GM12878 (cell line): ENCODE measurements at regions not wholly inside any gene's neighbourhood (a gene's known extent, or its start where the extent isn't known, plus 50 kb on each side); places are given as distances from the start of the nearest gene placed in this dataset.

Experiments used
- CBX3 ChIP-seq: fragments of 200-600 bp; sonication (generic); IDR thresholded peaks from 2 replicates; pipeline ENCODE4 v1.6.1; 2016; ENCODE audit warnings: low read depth, borderline replicate concordance
- CTCF ChIP-seq, 3 experiments: IDR thresholded peaks in 2 of 3; conservative IDR thresholded peaks in 1 of 3; 2 replicates each; pipeline ENCODE4 v1.5.1; 2011; ENCODE audit warnings: low read depth in 3 of 3, low read length in 3 of 3, mild to moderate bottlenecking in 3 of 3, control low read depth in 2 of 3, moderate library complexity in 2 of 3, inconsistent platforms in 1 of 3, mixed read lengths in 1 of 3; ENCODE audit not compliant: control insufficient read depth in 2 of 3, insufficient read depth in 1 of 3; ENCODE audit errors: extremely low read depth in 1 of 3
- EED ChIP-seq: sonication (generic); IDR thresholded peaks from 2 replicates; pipeline ENCODE4 v1.6.1; 2016; ENCODE audit warnings: antibody characterized with exemption, low read depth
- EGR1 ChIP-seq, 2 experiments: IDR thresholded peaks; 1 replicate in 1 of 2; 2 replicates in 1 of 2; pipeline ENCODE4 v1.6.1; 2011 to 2012; ENCODE audit warnings: low read depth in 2 of 2, low read length in 2 of 2, borderline replicate concordance in 1 of 2, mild to moderate bottlenecking in 1 of 2, moderate library complexity in 1 of 2
- ELK1 ChIP-seq: IDR thresholded peaks from 2 replicates; pipeline ENCODE4 v1.6.1; 2012; ENCODE audit warnings: low read depth, low read length, improper control_type of control experiment
- PBX3 ChIP-seq: IDR thresholded peaks from 2 replicates; pipeline ENCODE4 v1.6.1; 2011; ENCODE audit warnings: mild to moderate bottlenecking, low read depth, low read length, moderate library complexity; ENCODE audit not compliant: insufficient replicate concordance
- POLR2A ChIP-seq: IDR thresholded peaks from 2 replicates; pipeline ENCODE4 v1.6.1; 2011; ENCODE audit warnings: low read depth, mild to moderate bottlenecking, low read length
- POLR2AphosphoS5 ChIP-seq: IDR thresholded peaks from 2 replicates; pipeline ENCODE4 v1.6.1; 2011; ENCODE audit warnings: mild to moderate bottlenecking, low read length, inconsistent platforms
- RAD21 ChIP-seq: IDR thresholded peaks from 2 replicates; pipeline ENCODE4 v1.6.1; 2011; ENCODE audit warnings: mild to moderate bottlenecking, low read depth, low read length, moderate library complexity; ENCODE audit not compliant: insufficient read depth
- SMAD1 ChIP-seq: fragments of 450-650 bp; IDR thresholded peaks from 2 replicates; pipeline ENCODE4 v1.6.1; 2018; ENCODE audit warnings: mild to moderate bottlenecking, low read depth; ENCODE audit not compliant: partially characterized antibody
- SP1 ChIP-seq: IDR thresholded peaks from one replicate; pipeline ENCODE4 v1.6.1; 2011; ENCODE audit warnings: low read depth, low read length
- TCF7 ChIP-seq: IDR thresholded peaks from 2 replicates; pipeline ENCODE4 v1.6.1; 2014; ENCODE audit warnings: antibody characterized with exemption, borderline replicate concordance
- YY1 ChIP-seq: IDR thresholded peaks from 2 replicates; pipeline ENCODE4 v1.6.1; 2011; ENCODE audit warnings: low read depth, mild to moderate bottlenecking, low read length
- ZBTB33 ChIP-seq: fragments of 450-650 bp; IDR thresholded peaks from 2 replicates; pipeline ENCODE4 v1.6.1; 2017; ENCODE audit warnings: mild to moderate bottlenecking

GRCh38 chrX:43065978-43066377, 288.0 kb upstream of the PPP1R2C start:
- no peak for TF ChIP-seq PBX3
- TF ChIP-seq CTCF (IDR thresholded peaks at IDR 0.05 in 2 of 3, conservative IDR thresholded peaks at IDR 0.05 in 1 of 3; ENCODE audit: control insufficient read depth in 2 of 3, extremely low read depth in 1 of 3, insufficient read depth in 1 of 3, low read depth in 3 of 3, low read length in 3 of 3), result no peak
- TF ChIP-seq ELK1, result no peak
- no peak for TF ChIP-seq YY1
- no peak for TF ChIP-seq EGR1 (IDR thresholded peaks at IDR 0.05; ENCODE audit: borderline replicate concordance in 1 of 2, low read depth in 2 of 2, low read length in 2 of 2)
- TF ChIP-seq ZBTB33, result no peak
- no peak for TF ChIP-seq POLR2AphosphoS5
- no peak for TF ChIP-seq SP1
- no peak for TF ChIP-seq RAD21
- no peak for TF ChIP-seq TCF7
- TF ChIP-seq POLR2A, result no peak
- TF ChIP-seq CBX3, result no peak
- TF ChIP-seq SMAD1, result no peak
- no peak for TF ChIP-seq EED
